ENCODE measurements at regions not wholly inside any gene's neighbourhood (a gene's known extent, or its start where the extent isn't known, plus 50 kb on each side); places are given as distances from the start of the nearest gene placed in this dataset.
"Not testable (repeated sequence)": the region's sequence is repeated elsewhere in the genome, so short reads cannot be mapped to it uniquely, and the experiment has no call there.

- intact Hi-C loops (cut with micrococcal nuclease; ENCODE audit: unreplicated experiment): no loop called here
- Histone ChIP-seq H4K20me1 (ENCODE audit: insufficient read depth, low read length) (no peaks in the 10 kb centered on the region), H3K4me1 (ENCODE audit: insufficient read depth, low read length, poor library complexity, severe bottlenecking) (no peaks in the 10 kb centered on the region), H3K9me3 (ENCODE audit: low read length) (no peaks in the 10 kb centered on the region), H3K27ac (ENCODE audit: low read depth, low read length, poor library complexity, severe bottlenecking) (no peak overlapping the region), H3K79me2 (ENCODE audit: insufficient read depth, low read depth, low read length) (no peaks in the 10 kb centered on the region), H3K4me2 (ENCODE audit: low read length) (no peak overlapping the region), H3K9me2 (ENCODE audit: insufficient read depth, low read length) (peaks cover 3% of the 10 kb centered on the region; the same call in 1 of the 2 replicates), H2AFZ (ENCODE audit: low read length) (no peak overlapping the region), H3K4me3 (ENCODE audit: low read depth, low read length, poor library complexity, severe bottlenecking) (no peak overlapping the region), H3K36me3 (ENCODE audit: insufficient read depth, low read length) (no peaks in the 10 kb centered on the region)
- ChIA-PET POLR2A (interaction anchor here (0.6 kb wide), 1 partner anchor 1024 kb away, joined by 5 read pairs; no protein-coding TSS in a partner anchor), CTCF (ENCODE audit: unreplicated experiment) (no interaction called here)
- TF ChIP-seq EZH2phosphoT487 (IDR thresholded peaks at IDR 0.05; ENCODE audit: borderline replicate concordance, low read depth, low read length) (no peak), CTCF (conservative IDR thresholded peaks at IDR 0.05; ENCODE audit: low read length) (no peak)
- BruUV-seq (replicated peaks): no TSS peak
- no peak for DNase-seq (ENCODE audit: low spot score)
Measured at GRCh38 chr5:164319161-164319560, 813.7 kb downstream of the MAT2B start.

GRCh38 chr5:164324239-164324638, 818.8 kb downstream of the MAT2B start:
- Histone ChIP-seq H2AFZ (ENCODE audit: low read length) (no peak overlapping the region), H3K27ac (ENCODE audit: low read depth, low read length, poor library complexity, severe bottlenecking) (no peak overlapping the region), H3K4me3 (ENCODE audit: low read depth, low read length, poor library complexity, severe bottlenecking) (no peak overlapping the region), H3K36me3 (ENCODE audit: insufficient read depth, low read length) (no peaks in the 10 kb centered on the region), H3K9me3 (ENCODE audit: low read length) (no peaks in the 10 kb centered on the region), H3K9me2 (ENCODE audit: insufficient read depth, low read length) (peaks cover 3% of the 10 kb centered on the region; the same call in 1 of the 2 replicates), H4K20me1 (ENCODE audit: insufficient read depth, low read length) (no peaks in the 10 kb centered on the region), H3K4me2 (ENCODE audit: low read length) (no peak overlapping the region), H3K4me1 (ENCODE audit: insufficient read depth, low read length, poor library complexity, severe bottlenecking) (no peaks in the 10 kb centered on the region), H3K79me2 (ENCODE audit: insufficient read depth, low read depth, low read length) (no peaks in the 10 kb centered on the region)
- BruUV-seq (replicated peaks): no TSS peak
- TF ChIP-seq CTCF (conservative IDR thresholded peaks at IDR 0.05; ENCODE audit: low read length) (no peak), EZH2phosphoT487 (IDR thresholded peaks at IDR 0.05; ENCODE audit: borderline replicate concordance, low read depth, low read length) (no peak)
- POLR2A ChIA-PET: no interaction called here
- CTCF ChIA-PET (ENCODE audit: unreplicated experiment): interaction anchor here (0.5 kb wide), 1 partner anchor 146 kb away, joined by 4 read pairs; no protein-coding TSS in a partner anchor
- intact Hi-C loops (cut with micrococcal nuclease; ENCODE audit: unreplicated experiment): no loop called here
- DNase-seq (ENCODE audit: low spot score): no peak

- no TSS peak for BruUV-seq (replicated peaks)
- ChIA-PET CTCF (ENCODE audit: unreplicated experiment) (no interaction called here), POLR2A (no interaction called here)
- intact Hi-C loops (cut with micrococcal nuclease; ENCODE audit: unreplicated experiment): no loop called here
- Histone ChIP-seq H3K27ac (ENCODE audit: low read depth, low read length, poor library complexity, severe bottlenecking) (no peak overlapping the region), H2AFZ (ENCODE audit: low read length) (no peak overlapping the region), H3K4me3 (ENCODE audit: low read depth, low read length, poor library complexity, severe bottlenecking) (no peak overlapping the region), H4K20me1 (ENCODE audit: insufficient read depth, low read length) (no peaks in the 10 kb centered on the region), H3K4me2 (ENCODE audit: low read length) (no peak overlapping the region), H3K9me3 (ENCODE audit: low read length) (no peaks in the 10 kb centered on the region), H3K79me2 (ENCODE audit: insufficient read depth, low read depth, low read length) (no peaks in the 10 kb centered on the region), H3K9me2 (ENCODE audit: insufficient read depth, low read length) (peaks cover 3% of the 10 kb centered on the region; the same call in 1 of the 2 replicates), H3K4me1 (ENCODE audit: insufficient read depth, low read length, poor library complexity, severe bottlenecking) (no peaks in the 10 kb centered on the region), H3K36me3 (ENCODE audit: insufficient read depth, low read length) (no peaks in the 10 kb centered on the region)
- DNase-seq (ENCODE audit: low spot score): peak; percentile 7
- TF ChIP-seq EZH2phosphoT487 (IDR thresholded peaks at IDR 0.05; ENCODE audit: borderline replicate concordance, low read depth, low read length): no peak
- TF ChIP-seq CTCF (conservative IDR thresholded peaks at IDR 0.05; ENCODE audit: low read length): peak; percentile 66
Measured at GRCh38 chr5:164326219-164326618, 820.8 kb downstream of the MAT2B start.

- H3K79me2 ChIP-seq (ENCODE audit: insufficient read depth, low read depth, low read length); POLR2A ChIA-PET; H3K9me2 ChIP-seq (ENCODE audit: insufficient read depth, low read length); H3K4me1 ChIP-seq (ENCODE audit: insufficient read depth, low read length, poor library complexity, severe bottlenecking); H3K4me3 ChIP-seq (ENCODE audit: low read depth, low read length, poor library complexity, severe bottlenecking); intact Hi-C loops (cut with micrococcal nuclease; ENCODE audit: unreplicated experiment); H2AFZ ChIP-seq (ENCODE audit: low read length); BruUV-seq (replicated peaks); H3K4me2 ChIP-seq (ENCODE audit: low read length); H4K20me1 ChIP-seq (ENCODE audit: insufficient read depth, low read length); H3K27ac ChIP-seq (ENCODE audit: low read depth, low read length, poor library complexity, severe bottlenecking); CTCF ChIA-PET (ENCODE audit: unreplicated experiment); H3K9me3 ChIP-seq (ENCODE audit: low read length); H3K36me3 ChIP-seq (ENCODE audit: insufficient read depth, low read length): not testable (repeated sequence)
- peak; percentile 4 for DNase-seq (ENCODE audit: low spot score)
Measured at GRCh38 chr5:164327166-164327565, 821.7 kb downstream of the MAT2B start.
